Motor neuron (in vitro differentiated cells): ENCODE measurements at regions not wholly inside any gene's neighbourhood (a gene's known extent, or its start where the extent isn't known, plus 50 kb on each side); places are given as distances from the start of the nearest gene placed in this dataset.
A peak's percentile ranks its signal among the peaks of the same experiment; 100 is the strongest.

Source experiments
- ATAC-seq, 8 experiments: fragments of 200-7000 bp; cut with Tn5 transposase; replicated peaks in 6 of 8; 2 replicates each; pipeline ENCODE4 v1.8.0; 2021; ENCODE audit warnings: mild to moderate bottlenecking in 8 of 8, moderate library complexity in 8 of 8
- H3K27ac ChIP-seq, 2 donors: fragments of 250-450 bp; sonication (Bioruptor Pico); 2 replicates each; pipeline ENCODE4 v1.9.0; 2021; ENCODE audit warnings: antibody characterized with exemption in 2 of 2, mild to moderate bottlenecking in 2 of 2, moderate library complexity in 1 of 2
- H3K4me1 ChIP-seq, 2 donors: fragments of 250-450 bp; sonication (Bioruptor Pico); replicated peaks in 1 of 2; 2 replicates each; pipeline ENCODE4 v1.6.1; 2021; ENCODE audit warnings: antibody characterized with exemption in 2 of 2, mild to moderate bottlenecking in 2 of 2, moderate library complexity in 1 of 2
- H3K4me3 ChIP-seq, 5 donors: fragments of 250-450 bp; sonication (Bioruptor Pico); 2 replicates each; pipeline ENCODE4 v1.9.0; 2021; ENCODE audit warnings: antibody characterized with exemption in 5 of 5, mild to moderate bottlenecking in 5 of 5, moderate library complexity in 4 of 5
- WGBS, 10 experiments: fragments of 450-650 bp; shearing (Covaris generic); methylation state at CpG; one replicate each; pipeline ENCODE4 v1.0.0; 2022; 5-methylcytosine and 5-hydroxymethylcytosine counted together
- in situ Hi-C, 9 experiments: fragments of 400-800 bp; cut with MboI; loops; one replicate each; pipeline ENCODE4 v1.15.0; 2021; ENCODE audit warnings: low sequenced_read_pairs in 9 of 9, low pct_unique_long_range_greater_than_20kb in 2 of 9; ENCODE audit not compliant: unreplicated experiment in 9 of 9

DNA sequence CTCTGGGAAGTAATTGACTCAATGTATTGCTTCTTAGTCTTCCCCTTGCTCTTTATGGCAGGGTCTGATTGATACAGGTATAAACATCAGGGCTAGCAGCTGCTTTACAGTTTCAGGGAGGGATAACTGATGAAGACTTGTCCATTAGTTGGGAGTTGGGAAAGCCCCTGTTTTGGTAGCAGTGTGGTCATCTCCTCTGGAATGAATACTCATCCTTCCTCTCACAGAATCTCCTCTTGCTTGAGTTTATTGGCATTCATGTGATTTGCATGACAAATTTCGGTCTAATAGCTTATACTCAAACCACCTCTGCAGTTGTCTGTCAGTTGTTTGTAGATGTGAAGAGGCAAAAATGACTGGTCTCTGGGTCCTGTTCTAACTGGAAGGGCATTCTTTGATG lies 79.7 kb downstream of the FAT3 start:
- in situ Hi-C loops: no loop called here
- peaks cover 18 to 19% of the 10 kb centered on the region in 2 donors for H3K4me1 ChIP-seq
- no peak overlapping the region for H3K27ac ChIP-seq
- WGBS, 10 experiments: 20 to 100% (median 100%) methylated on average over 1 of the region's 1 CpG; no CpG with 5 or more reads in 7 of the 10 experiments
- ATAC-seq: no peak
- H3K4me3 ChIP-seq: no peak overlapping the region

DNA sequence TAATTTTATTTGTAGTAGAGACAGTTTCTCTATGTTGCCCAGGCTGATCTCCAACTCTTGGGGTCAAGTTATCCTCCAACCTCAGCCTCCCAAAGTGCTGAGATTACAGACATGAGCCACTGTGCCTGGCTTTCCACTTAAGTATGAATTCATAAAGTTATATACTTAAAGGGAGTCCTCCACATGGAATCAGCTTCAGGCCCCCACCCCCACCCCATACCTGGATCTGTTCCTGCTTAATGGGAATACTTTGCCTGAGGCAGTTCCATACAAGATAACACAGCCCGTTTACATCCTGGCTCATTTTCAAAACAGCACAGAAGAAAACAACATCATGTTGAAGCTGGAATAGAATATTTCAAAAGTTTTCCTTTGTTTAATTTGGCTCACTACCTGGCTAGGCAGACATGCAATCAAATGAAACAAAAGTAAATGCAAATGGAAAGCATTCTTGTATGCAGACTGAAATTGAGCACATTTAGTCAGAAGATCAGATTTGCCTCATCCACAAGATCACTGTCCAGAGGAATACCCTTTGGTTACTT lies 82.4 kb downstream of the FAT3 start:
- H3K27ac ChIP-seq: no peak overlapping the region
- in situ Hi-C loops: no loop called here
- WGBS, 10 experiments: 33 to 100% (median 85%) methylated on average over 1 of the region's 1 CpG; no CpG with 5 or more reads in 4 of the 10 experiments
- H3K4me1 ChIP-seq: peaks cover 15 to 20% of the 10 kb centered on the region in 2 donors
- peak in 2 of 8 experiments; percentile 36 to 43 for ATAC-seq
- no peak overlapping the region for H3K4me3 ChIP-seq

DNA sequence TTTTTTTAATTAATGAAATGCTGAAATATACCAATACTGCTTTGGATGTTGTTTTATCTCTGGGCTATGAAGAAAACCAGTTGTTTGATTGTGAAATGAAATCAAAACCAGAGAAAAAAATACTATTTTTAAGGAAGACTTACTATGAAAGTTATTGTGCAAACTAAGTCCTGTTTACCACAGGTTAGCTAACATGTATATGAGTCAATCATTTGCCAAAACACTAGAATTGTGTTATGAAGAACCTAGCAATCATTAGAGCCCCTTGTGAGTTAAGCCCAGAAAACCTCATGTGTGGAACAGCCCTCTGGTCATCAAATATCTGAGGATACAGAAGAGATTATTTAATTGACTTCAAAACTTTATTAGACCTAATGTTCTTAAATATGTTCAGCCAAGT lies 83.7 kb downstream of the FAT3 start:
- Histone ChIP-seq H3K4me3 (no peak overlapping the region), H3K4me1 (peaks cover 15 to 17% of the 10 kb centered on the region in 2 donors), H3K27ac (no peak overlapping the region)
- in situ Hi-C loops: no loop called here
- ATAC-seq: no peak

DNA sequence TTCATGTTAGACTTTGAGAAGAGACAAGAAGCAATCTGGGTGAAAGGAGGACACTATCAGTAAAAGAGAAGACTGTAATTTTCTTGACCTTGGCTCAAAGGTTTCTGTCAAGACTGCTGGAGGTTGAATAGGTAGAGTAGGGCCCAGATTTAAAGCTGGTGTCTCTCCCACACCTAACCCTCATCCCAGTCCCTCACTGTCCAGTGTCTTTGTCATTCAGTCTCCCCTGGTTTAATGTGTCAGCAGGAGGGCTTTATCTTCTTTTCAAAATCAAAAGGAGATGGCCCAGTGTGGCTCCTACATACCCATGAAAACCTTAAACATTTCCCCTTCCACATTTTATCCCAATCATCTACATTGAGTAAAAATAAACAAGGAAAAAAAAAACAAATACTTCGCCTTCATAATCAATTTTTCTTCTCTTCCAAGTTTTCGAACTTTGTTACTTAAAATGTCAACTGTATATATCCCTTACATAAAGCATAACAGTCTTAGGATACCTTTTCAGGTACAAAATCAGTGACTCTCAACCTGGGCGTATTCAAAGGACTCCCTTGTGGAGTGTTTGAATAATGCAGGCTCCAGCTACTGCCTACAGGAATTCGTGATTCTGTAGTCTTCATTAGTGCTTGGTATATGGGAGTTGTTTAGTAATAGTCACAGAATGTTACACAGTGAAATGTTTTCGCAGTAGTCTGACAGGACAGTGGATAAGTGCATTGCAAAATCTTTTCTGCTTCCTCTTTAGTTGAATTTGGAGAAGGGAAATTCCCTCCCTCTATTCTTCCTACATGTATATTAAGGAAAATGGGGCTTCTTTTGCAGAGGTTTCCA lies 87.2 kb downstream of the FAT3 start:
- 38 to 93% (median 56%) methylated on average over 2 to 5 of the region's 5 CpGs; no CpG with 5 or more reads in 1 of the 10 experiments for WGBS, 10 experiments
- Histone ChIP-seq H3K4me3 (no peak overlapping the region), H3K4me1 (peaks cover 15 to 17% of the 10 kb centered on the region in 2 donors), H3K27ac (no peak overlapping the region)
- peak in 2 of 8 experiments; percentile 56 to 65 for ATAC-seq
- in situ Hi-C loops: no loop called here

DNA sequence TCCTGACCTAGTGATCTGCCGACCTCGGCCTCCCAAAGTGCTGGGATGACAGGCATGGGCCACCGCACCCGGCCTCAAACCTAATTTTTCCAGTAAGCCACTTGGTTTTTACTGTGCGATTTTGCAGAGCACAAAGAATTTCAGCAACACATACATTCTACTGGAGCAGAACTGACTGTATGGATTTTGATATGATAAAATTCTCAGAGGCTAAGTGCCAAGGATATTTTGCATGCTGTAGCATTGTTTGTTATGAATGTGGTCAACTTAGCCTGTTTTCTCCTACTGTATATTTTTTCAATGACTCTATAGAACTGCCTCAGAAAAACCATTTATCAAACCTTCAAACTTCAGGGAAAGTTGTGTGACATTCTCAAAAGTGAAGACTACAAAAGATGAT lies 89.2 kb downstream of the FAT3 start:
- Histone ChIP-seq H3K4me1 (peaks cover 17 to 21% of the 10 kb centered on the region in 2 donors), H3K27ac (no peak overlapping the region), H3K4me3 (no peak overlapping the region)
- ATAC-seq: no peak
- 87 to 100% (median 100%) methylated on average over 1 to 5 of the region's 5 CpGs; no CpG with 5 or more reads in 4 of the 10 experiments for WGBS, 10 experiments
- in situ Hi-C loops: no loop called here

DNA sequence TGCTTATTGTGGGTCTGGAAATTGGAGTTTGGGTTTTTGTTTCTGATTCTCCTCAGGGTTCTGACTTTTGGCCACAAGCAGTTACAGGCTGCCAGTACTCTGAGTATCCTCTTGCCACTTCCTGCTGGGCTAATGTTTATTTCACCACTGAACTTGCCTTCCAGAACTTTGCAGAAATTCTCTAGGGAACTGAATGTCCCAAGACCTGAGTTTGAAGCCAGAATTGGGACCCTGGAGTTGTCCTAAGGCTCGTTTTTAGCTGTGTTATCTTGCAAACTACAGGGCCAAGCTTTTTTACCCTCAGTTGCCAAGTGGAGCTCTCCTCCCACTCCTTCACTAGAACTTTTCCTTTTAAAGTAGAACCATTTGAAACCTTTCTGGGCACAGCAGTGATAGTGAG lies 89.9 kb downstream of the FAT3 start:
- no peak overlapping the region for H3K4me3 ChIP-seq
- in situ Hi-C loops: no loop called here
- WGBS, 10 experiments: 0 to 67% (median 50%) methylated on average over 1 of the region's 1 CpG; no CpG with 5 or more reads in 6 of the 10 experiments
- peaks cover 12 to 14% of the 10 kb centered on the region in 2 donors for H3K4me1 ChIP-seq
- H3K27ac ChIP-seq: no peak overlapping the region
- ATAC-seq: no peak

DNA sequence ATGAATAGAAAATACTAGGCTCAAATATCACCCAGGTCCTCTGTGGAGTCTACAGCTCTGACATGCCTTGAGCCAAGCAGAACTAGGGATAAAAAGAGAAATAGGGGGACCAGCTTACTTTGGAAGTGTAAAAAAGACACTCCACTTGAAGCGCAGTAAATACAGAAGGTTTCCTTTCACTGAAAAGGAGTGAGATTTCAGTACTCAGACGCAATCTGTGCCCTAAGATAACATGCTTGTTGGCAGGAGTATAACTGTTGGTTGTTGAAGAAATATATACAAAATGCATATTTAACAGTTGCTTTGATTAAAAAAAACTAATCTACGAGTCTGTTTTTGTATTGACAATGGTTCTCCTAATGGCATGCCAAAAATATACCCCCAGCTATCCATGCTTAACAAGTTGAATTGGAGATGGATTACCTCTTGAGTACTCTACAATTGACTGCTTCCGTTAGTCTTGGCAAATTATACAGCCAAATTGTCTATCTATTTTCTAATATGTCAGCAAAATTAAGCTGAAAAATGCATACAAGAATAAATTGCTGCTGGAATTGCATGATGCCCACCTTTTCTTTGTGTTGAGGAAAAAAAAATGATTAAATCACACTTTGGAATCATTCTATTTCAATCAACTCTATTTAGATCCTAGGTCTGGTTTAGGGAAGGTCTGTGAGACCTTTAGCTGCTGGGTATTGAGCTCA lies 91.6 kb downstream of the FAT3 start:
- 6 to 100% (median 82%) methylated on average over 1 to 4 of the region's 4 CpGs for WGBS, 10 experiments
- H3K4me1 ChIP-seq: peaks cover 5 to 13% of the 10 kb centered on the region in 2 donors
- ATAC-seq: no peak
- no peak overlapping the region for H3K27ac ChIP-seq
- no peak overlapping the region for H3K4me3 ChIP-seq
- in situ Hi-C loops: no loop called here

DNA sequence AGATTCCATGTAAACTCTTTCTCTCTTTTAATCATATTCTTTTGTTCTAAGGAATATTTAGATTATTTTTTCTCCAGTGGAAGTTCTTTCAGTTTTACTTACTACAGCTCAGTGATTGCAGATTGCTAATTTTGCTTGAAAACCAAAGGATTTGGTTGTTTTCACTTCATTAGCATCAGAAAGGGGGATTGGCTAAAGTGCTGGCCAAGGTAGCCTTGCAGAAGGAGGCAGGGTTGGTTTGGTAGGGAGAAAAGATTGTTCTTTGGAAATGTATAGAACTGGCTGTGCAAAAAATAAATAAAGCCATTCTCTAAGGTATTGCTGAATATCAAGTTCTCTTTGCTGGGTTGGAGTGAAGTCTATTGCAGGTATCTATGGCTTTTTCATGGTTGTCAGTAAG lies 92.6 kb downstream of the FAT3 start:
- no peak overlapping the region for H3K27ac ChIP-seq
- ATAC-seq: no peak

DNA sequence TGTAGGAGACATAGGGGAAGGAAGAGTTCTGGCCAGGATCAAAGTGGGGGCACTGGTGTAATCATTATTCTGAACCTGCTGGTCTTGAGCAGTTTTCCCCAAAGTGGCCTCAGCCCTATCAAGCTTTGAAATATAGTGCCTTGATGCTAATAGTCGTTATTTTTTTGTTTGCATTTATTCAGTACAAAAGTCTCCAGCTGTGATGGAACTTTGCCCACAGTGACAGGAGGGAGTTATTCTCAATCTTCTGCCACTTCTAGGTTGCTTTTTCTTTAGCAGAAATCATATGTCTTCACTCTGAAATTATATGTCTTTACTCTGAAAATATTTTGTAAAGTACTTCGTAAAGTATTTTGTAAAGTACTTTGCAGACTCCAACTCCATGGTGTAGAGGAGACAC lies 93.1 kb downstream of the FAT3 start:
- Histone ChIP-seq H3K27ac (no peak overlapping the region), H3K4me3 (no peak overlapping the region), H3K4me1 (peaks cover 5 to 10% of the 10 kb centered on the region in 2 donors)
- WGBS, 10 experiments: 0 to 100% (median 47%) methylated on average over 1 to 2 of the region's 2 CpGs; no CpG with 5 or more reads in 3 of the 10 experiments
- in situ Hi-C loops: no loop called here
- ATAC-seq: no peak

More for the DNA sequence above, 92.6 kb downstream of the FAT3 start:
- in situ Hi-C loops: no loop called here
- Histone ChIP-seq H3K4me1 (peaks cover 5 to 10% of the 10 kb centered on the region in 2 donors), H3K4me3 (no peak overlapping the region)

DNA sequence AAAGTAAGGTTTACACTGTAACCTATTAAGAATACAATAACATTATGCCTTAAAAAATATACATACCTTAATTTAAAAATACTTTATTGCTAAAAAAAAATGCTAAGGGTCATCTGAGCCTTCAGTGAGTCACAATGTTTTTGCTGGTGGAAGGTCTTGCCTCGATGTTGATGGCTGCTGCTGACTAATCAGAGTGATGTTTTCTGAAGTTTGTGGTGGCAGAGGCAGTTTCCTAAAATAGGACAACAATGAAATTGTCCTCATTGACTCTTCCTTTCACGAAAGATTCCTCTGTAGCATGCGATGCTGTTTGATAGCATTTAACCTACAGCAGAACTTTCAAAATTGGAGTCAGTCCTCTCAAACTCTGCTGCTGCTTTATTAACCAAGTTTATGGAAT lies 97.6 kb downstream of the FAT3 start:
- Histone ChIP-seq H3K4me3 (no peak overlapping the region), H3K4me1 (peaks cover 5 to 6% of the 10 kb centered on the region in 2 donors), H3K27ac (no peak overlapping the region)
- WGBS, 10 experiments: 0 to 100% (median 80%) methylated on average over 1 to 3 of the region's 3 CpGs
- ATAC-seq: peak in 1 of 8 experiments; percentile 35
- in situ Hi-C loops: no loop called here

DNA sequence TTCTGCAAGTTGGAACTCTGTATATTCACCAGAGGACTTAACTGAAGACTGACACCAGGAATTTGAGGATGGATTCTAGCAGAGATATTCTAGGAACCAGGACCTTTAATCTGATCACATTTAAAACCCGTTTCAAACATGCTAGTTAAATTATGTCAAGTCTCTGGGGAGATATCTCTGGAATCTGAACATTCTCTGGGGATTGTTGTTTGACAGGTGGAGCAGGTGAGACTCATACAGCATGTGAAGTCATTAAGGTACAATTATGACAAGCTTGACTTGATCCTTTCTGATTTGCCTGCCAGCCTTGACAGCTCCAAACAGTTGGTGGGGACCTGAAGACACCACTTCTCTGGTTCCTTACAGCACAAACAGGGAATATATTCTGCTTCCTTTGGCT lies 100.3 kb downstream of the FAT3 start:
- Histone ChIP-seq H3K4me3 (no peak overlapping the region), H3K4me1 (peaks cover 2 to 3% of the 10 kb centered on the region in 2 donors), H3K27ac (no peak overlapping the region)
- 0 to 100% (median 40%) methylated on average over 1 of the region's 1 CpG; no CpG with 5 or more reads in 6 of the 10 experiments for WGBS, 10 experiments
- in situ Hi-C loops: no loop called here
- no peak for ATAC-seq

DNA sequence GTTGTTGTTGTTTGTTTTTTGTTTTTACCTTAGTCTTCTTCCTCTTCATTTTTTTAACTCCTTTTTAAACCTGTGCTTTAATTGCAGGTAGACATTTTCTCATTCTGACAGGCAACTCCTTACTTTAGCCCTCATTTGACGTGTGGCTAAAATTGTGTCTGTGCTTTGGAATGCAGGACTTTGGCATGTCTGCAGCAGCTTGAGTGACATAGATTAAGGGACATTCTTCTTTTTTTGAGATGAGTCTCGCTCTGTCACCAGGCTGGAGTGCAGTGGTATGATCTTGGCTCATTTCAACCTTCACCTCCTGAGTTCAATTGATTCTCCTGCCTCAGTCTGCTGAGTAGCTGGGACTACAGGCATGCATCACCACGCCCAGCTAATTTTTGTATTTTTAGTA lies 100.8 kb downstream of the FAT3 start:
- Histone ChIP-seq H3K27ac (no peak overlapping the region), H3K4me1 (peaks cover 7 to 8% of the 10 kb centered on the region in 2 donors), H3K4me3 (no peak overlapping the region)
- no peak for ATAC-seq
- 56 to 100% (median 89%) methylated on average over 1 to 3 of the region's 3 CpGs for WGBS, 10 experiments
- in situ Hi-C loops: no loop called here

DNA sequence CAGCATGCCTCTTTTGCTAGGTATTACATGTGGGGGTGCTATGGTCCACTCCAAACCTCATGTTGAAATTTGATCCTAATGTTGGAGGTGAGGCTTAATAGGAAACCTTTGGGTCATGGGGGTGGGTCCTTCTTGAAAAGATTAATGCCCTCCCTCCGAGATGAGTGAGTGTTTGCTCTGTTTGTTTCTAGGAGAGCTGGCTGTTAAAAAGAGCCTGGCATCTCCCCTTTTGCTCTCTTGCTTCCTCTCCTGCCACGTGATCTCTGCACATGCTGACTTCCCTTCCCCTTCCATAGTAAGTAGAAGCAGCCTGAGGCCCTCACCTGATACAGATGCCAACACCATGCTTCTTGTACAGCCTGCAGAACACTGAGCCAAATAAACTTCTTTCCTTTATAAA lies 104.5 kb downstream of the FAT3 start:
- Histone ChIP-seq H3K4me3 (no peak overlapping the region), H3K27ac (no peak overlapping the region), H3K4me1 (peaks cover 26 to 29% of the 10 kb centered on the region in 2 donors)
- no peak for ATAC-seq
- WGBS, 10 experiments: 17 to 78% (median 41%) methylated on average over 1 to 2 of the region's 2 CpGs; no CpG with 5 or more reads in 2 of the 10 experiments
- in situ Hi-C loops: no loop called here
